Transverse colon (tissue), 4 donors: ENCODE measurements at regions not wholly inside any gene's neighbourhood (a gene's known extent, or its start where the extent isn't known, plus 50 kb on each side); places are given as distances from the start of the nearest gene placed in this dataset.

Source experiments
- DNase-seq: peaks from one replicate; pipeline ENCODE4 v3.0.0-alpha.2; 2019
- H3K27ac ChIP-seq, 4 donors: fragments of 200-600 bp; sonication (generic); 2 replicates each; pipeline ENCODE4 v1.5.1; 2016 to 2018; ENCODE audit warnings: inconsistent platforms in 4 of 4
- H3K27me3 ChIP-seq: fragments of 200-600 bp; sonication (generic); 2 replicates; pipeline ENCODE4 v1.5.1; 2017; ENCODE audit warnings: inconsistent platforms
- H3K36me3 ChIP-seq, 4 donors: fragments of 200-600 bp; sonication (generic); 2 replicates each; pipeline ENCODE4 v1.5.1; 2017 to 2019; ENCODE audit warnings: inconsistent platforms in 4 of 4
- H3K4me1 ChIP-seq, 4 donors: fragments of 200-600 bp; sonication (generic); 2 replicates each; pipeline ENCODE4 v1.5.1; 2017 to 2020; ENCODE audit warnings: inconsistent platforms in 4 of 4
- H3K4me3 ChIP-seq, 4 donors: fragments of 200-600 bp; sonication (generic); 1 replicate in 1 of 4; 2 replicates in 3 of 4; pipeline versions ENCODE4 v1.5.1 to v1.6.1; 2017 to 2019; ENCODE audit warnings: inconsistent platforms in 4 of 4
- H3K9me3 ChIP-seq, 2 donors: fragments of 200-600 bp; sonication (generic); 2 replicates each; pipeline ENCODE4 v1.5.1; 2017 to 2019; ENCODE audit warnings: inconsistent platforms in 2 of 2
- CTCF ChIP-seq, 5 experiments: fragments of 200-600 bp in 3 of 5; fragments of 450-650 bp in 2 of 5; sonication (generic) in 3 of 5; IDR thresholded peaks; 1 replicate in 2 of 5; 2 replicates in 3 of 5; pipeline ENCODE4 v1.5.1; 2016 to 2017; ENCODE audit warnings: antibody characterized with exemption in 5 of 5, inconsistent platforms in 3 of 5, mild to moderate bottlenecking in 2 of 5, moderate library complexity in 1 of 5
- EP300 ChIP-seq: sonication (generic); formaldehyde crosslinking; IDR thresholded peaks from one replicate; pipeline ENCODE4 v1.6.1; 2017; ENCODE audit warnings: antibody characterized with exemption, low read depth
- POLR2A ChIP-seq: fragments of 450-650 bp; IDR thresholded peaks from one replicate; pipeline ENCODE4 v1.6.1; 2016; ENCODE audit warnings: antibody characterized with exemption, mild to moderate bottlenecking, moderate library complexity
- POLR2AphosphoS5 ChIP-seq, 3 donors: sonication (generic); formaldehyde crosslinking; IDR thresholded peaks; one replicate each; pipeline ENCODE4 v1.6.1; 2016; ENCODE audit warnings: antibody characterized with exemption in 3 of 3
- WGBS, 2 donors: methylation state at CpG; one replicate each; pipeline ENCODE4 v1.1.5; 2018; ENCODE audit warnings: low coverage in 1 of 2; 5-methylcytosine and 5-hydroxymethylcytosine counted together
- in situ Hi-C, 4 donors: fragments of 200-750 bp; cut with MboI; loops; one replicate each; pipeline versions ENCODE4 v1.15.0 to v1.15.1; 2017; ENCODE audit warnings: low sequenced_read_pairs in 3 of 4, low pct_ligation_motif_present in 1 of 4, low pct_unique_long_range_greater_than_20kb in 1 of 4
- intact Hi-C: fragments of 100-400 bp; cut with DNase I; formaldehyde crosslinking; loops from one replicate; pipeline ENCODE4 v1.15.1; 2023; ENCODE audit warnings: low total_unique reads

GRCh38 chr15:96234109-96234892, 96.2 kb upstream of the NR2F2 start:
- Histone ChIP-seq H3K36me3 (no peaks in the 10 kb centered on the region), H3K4me1 (no peaks in the 10 kb centered on the region), H3K27ac (no peak overlapping the region), H3K9me3 (no peaks in the 10 kb centered on the region), H3K4me3 (no peak overlapping the region), H3K27me3 (no peaks in the 10 kb centered on the region)
- 69 to 72% methylated on average over 6 to 12 of the region's 12 CpGs for WGBS, 2 donors
- TF ChIP-seq CTCF (IDR thresholded peaks at IDR 0.05) (no peak), POLR2A (no peak), POLR2AphosphoS5 (IDR thresholded peaks at IDR 0.05) (no peak), EP300 (no peak)
- intact Hi-C loops: no loop called here
- DNase-seq: no peak
- in situ Hi-C loops: no loop called here

- H3K9me3 ChIP-seq: no peaks in the 10 kb centered on the region
- in situ Hi-C loops: no loop called here
- intact Hi-C loops: no loop called here
- WGBS, 2 donors: 70 to 78% methylated on average over 1 of the region's 1 CpG
- H3K36me3 ChIP-seq: no peaks in the 10 kb centered on the region
- H3K4me3 ChIP-seq: no peak overlapping the region
- no peak for TF ChIP-seq CTCF (IDR thresholded peaks at IDR 0.05)
- no peak for TF ChIP-seq POLR2AphosphoS5 (IDR thresholded peaks at IDR 0.05)
- TF ChIP-seq EP300: no peak
- no peak for TF ChIP-seq POLR2A
- H3K4me1 ChIP-seq: no peaks in the 10 kb centered on the region
- no peaks in the 10 kb centered on the region for H3K27me3 ChIP-seq
- DNase-seq: no peak
- H3K27ac ChIP-seq: no peak overlapping the region
These were observed 93.5 kb upstream of the NR2F2 start for GRCh38 chr15:96237002-96237401.

- H3K36me3 ChIP-seq: no peaks in the 10 kb centered on the region
- in situ Hi-C loops (no loop called here), intact Hi-C loops (no loop called here)
- TF ChIP-seq POLR2AphosphoS5 (IDR thresholded peaks at IDR 0.05) (no peak), CTCF (IDR thresholded peaks at IDR 0.05) (no peak), POLR2A (no peak), EP300 (no peak)
- no peaks in the 10 kb centered on the region for H3K27me3 ChIP-seq
- H3K9me3 ChIP-seq: no peaks in the 10 kb centered on the region
- no peak overlapping the region for H3K4me3 ChIP-seq
- no peak for DNase-seq
- 64 to 68% methylated on average over 1 of the region's 1 CpG for WGBS, 2 donors
- H3K27ac ChIP-seq: no peak overlapping the region
- H3K4me1 ChIP-seq: no peaks in the 10 kb centered on the region
These were observed 87.7 kb upstream of the NR2F2 start for GRCh38 chr15:96242761-96243160.

- Histone ChIP-seq H3K4me1 (no peaks in the 10 kb centered on the region), H3K27ac (no peak overlapping the region), H3K36me3 (no peaks in the 10 kb centered on the region), H3K9me3 (no peaks in the 10 kb centered on the region), H3K4me3 (no peak overlapping the region), H3K27me3 (no peaks in the 10 kb centered on the region)
- no peak for DNase-seq
- TF ChIP-seq EP300 (no peak), POLR2A (no peak), CTCF (IDR thresholded peaks at IDR 0.05) (no peak), POLR2AphosphoS5 (IDR thresholded peaks at IDR 0.05) (no peak)
- WGBS, 2 donors: 66 to 74% methylated on average over 4 of the region's 4 CpGs
- in situ Hi-C loops: no loop called here
- intact Hi-C loops: no loop called here
These were observed 86.8 kb upstream of the NR2F2 start for GRCh38 chr15:96243701-96244100.
